Caco-2 (cell line): ENCODE measurements at regions not wholly inside any gene's neighbourhood (a gene's known extent, or its start where the extent isn't known, plus 50 kb on each side); places are given as distances from the start of the nearest gene placed in this dataset.

Experiments used
- BruUV-seq: library from RNA; stranded (reverse); fragments of 400-500 nt; replicated peaks from 2 replicates; lab custom pipeline; 2021; lab: Mats Ljungman, UMichigan
- CTCF ChIA-PET: fragments of 300-600 bp; sonication (Branson Sonifier 250); formaldehyde crosslinking; loops from one replicate; lab custom pipeline; 2022; ENCODE audit warnings: antibody characterized with exemption; lab: Charles Lee
- POLR2A ChIA-PET: fragments of 300-600 bp; sonication (Branson Sonifier 250); formaldehyde crosslinking; loops from one replicate; lab custom pipeline; 2022; ENCODE audit warnings: antibody characterized with exemption; lab: Charles Lee
- DNase-seq, 2 experiments: peaks; one replicate each; pipeline versions ENCODE4 v3.0.0 to v3.0.0-alpha.2; 2020 to 2022
- H3K27me3 ChIP-seq: replicated peaks from 2 replicates; pipeline ENCODE4 v1.6.0; 2011; ENCODE audit warnings: low read length; ENCODE audit not compliant: control insufficient read depth, insufficient read depth
- H3K36me3 ChIP-seq: 2 replicates; pipeline ENCODE4 v1.5.1; 2011; ENCODE audit warnings: low read length; ENCODE audit not compliant: control insufficient read depth, insufficient read depth
- H3K4me1 ChIP-seq: fragments of 250-450 bp; sonication (Bioruptor Pico); 2 replicates; pipeline ENCODE4 v1.5.1; 2020; ENCODE audit warnings: mild to moderate bottlenecking
- H3K4me3 ChIP-seq: 2 replicates; pipeline ENCODE4 v1.5.1; 2011; ENCODE audit warnings: low read depth, mild to moderate bottlenecking, control low read depth, low read length
- H3K9me3 ChIP-seq: fragments of 250-450 bp; sonication (Bioruptor Pico); 2 replicates; pipeline ENCODE4 v1.5.1; 2020; ENCODE audit warnings: mild to moderate bottlenecking, moderate library complexity
- H3K27ac Mint-ChIP-seq: one replicate; pipeline ENCODE4 v1.8.0; 2022; ENCODE audit warnings: mixed read lengths; ENCODE audit not compliant: unreplicated experiment
- H3K27me3 Mint-ChIP-seq: one replicate; pipeline ENCODE4 v1.8.0; 2022; ENCODE audit warnings: mixed read lengths; ENCODE audit not compliant: insufficient read depth, unreplicated experiment
- H3K36me3 Mint-ChIP-seq: one replicate; pipeline ENCODE4 v1.8.0; 2022; ENCODE audit warnings: mild to moderate bottlenecking, mixed read lengths; ENCODE audit not compliant: insufficient read depth, unreplicated experiment
- H3K4me1 Mint-ChIP-seq: one replicate; pipeline ENCODE4 v1.8.0; 2022; ENCODE audit warnings: low read depth, mixed read lengths; ENCODE audit not compliant: unreplicated experiment
- H3K4me3 Mint-ChIP-seq: one replicate; pipeline ENCODE4 v1.8.0; 2022; ENCODE audit warnings: mild to moderate bottlenecking, moderate library complexity, mixed read lengths; ENCODE audit not compliant: unreplicated experiment
- H3K9me3 Mint-ChIP-seq: one replicate; pipeline ENCODE4 v1.8.0; 2022; ENCODE audit warnings: mixed read lengths; ENCODE audit not compliant: unreplicated experiment
- CTCF ChIP-seq, 2 experiments: fragments of 200-600 bp in 1 of 2; IDR thresholded peaks; 1 replicate in 1 of 2; 2 replicates in 1 of 2; pipeline versions ENCODE4 v1.5.1 to v1.8.0; 2011 to 2022; ENCODE audit warnings: antibody characterized with exemption in 1 of 2, control low read depth in 1 of 2, inconsistent platforms in 1 of 2, low read depth in 1 of 2, low read length in 1 of 2, mild to moderate bottlenecking in 1 of 2, moderate library complexity in 1 of 2; ENCODE audit not compliant: insufficient read depth in 1 of 2, severe bottlenecking in 1 of 2, unreplicated experiment in 1 of 2
- intact Hi-C: fragments of 100-400 bp; cut with micrococcal nuclease; formaldehyde crosslinking; loops from one replicate; pipeline ENCODE4 v1.10.0; 2022; ENCODE audit not compliant: unreplicated experiment

- Mint-ChIP-seq H3K27me3 (no peaks in the 10 kb centered on the region), H3K36me3 (no peaks in the 10 kb centered on the region), H3K4me3 (no peak overlapping the region), H3K4me1 (no peaks in the 10 kb centered on the region), H3K27ac (no peak overlapping the region), H3K9me3 (peaks cover 17% of the 10 kb centered on the region)
- intact Hi-C loops: no loop called here
- no peak for DNase-seq
- CTCF ChIA-PET: no interaction called here
- H3K36me3 ChIP-seq: no peaks in the 10 kb centered on the region
- no peaks in the 10 kb centered on the region for H3K27me3 ChIP-seq
- no TSS peak for BruUV-seq
- peaks cover 8% of the 10 kb centered on the region; the same call in 1 of the 2 replicates for H3K9me3 ChIP-seq
- H3K4me1 ChIP-seq: no peaks in the 10 kb centered on the region
- H3K4me3 ChIP-seq: no peak overlapping the region
- POLR2A ChIA-PET: no interaction called here
- TF ChIP-seq CTCF (IDR thresholded peaks at IDR 0.05; ENCODE audit: insufficient read depth in 1 of 2, low read depth in 1 of 2, low read length in 1 of 2, severe bottlenecking in 1 of 2, unreplicated experiment in 1 of 2): no peak
Observed at GRCh38 chr14:87652278-87652677, 340.7 kb downstream of the GALC start.

- Mint-ChIP-seq H3K4me3 (no peak overlapping the region), H3K27me3 (peaks cover 2% of the 10 kb centered on the region), H3K9me3 (peaks cover 17% of the 10 kb centered on the region), H3K27ac (no peak overlapping the region), H3K4me1 (no peaks in the 10 kb centered on the region), H3K36me3 (no peaks in the 10 kb centered on the region)
- no peaks in the 10 kb centered on the region for H3K27me3 ChIP-seq
- BruUV-seq: no TSS peak
- intact Hi-C loops: no loop called here
- no peaks in the 10 kb centered on the region for H3K4me1 ChIP-seq
- no peaks in the 10 kb centered on the region for H3K36me3 ChIP-seq
- POLR2A ChIA-PET: no interaction called here
- H3K4me3 ChIP-seq: no peak overlapping the region
- no peak for TF ChIP-seq CTCF (IDR thresholded peaks at IDR 0.05; ENCODE audit: insufficient read depth in 1 of 2, low read depth in 1 of 2, low read length in 1 of 2, severe bottlenecking in 1 of 2, unreplicated experiment in 1 of 2)
- DNase-seq: no peak
- CTCF ChIA-PET: no interaction called here
- H3K9me3 ChIP-seq: peaks cover 2% of the 10 kb centered on the region; the same call in 1 of the 2 replicates
Observed at GRCh38 chr14:87644689-87645088, 348.3 kb downstream of the GALC start.

DNA sequence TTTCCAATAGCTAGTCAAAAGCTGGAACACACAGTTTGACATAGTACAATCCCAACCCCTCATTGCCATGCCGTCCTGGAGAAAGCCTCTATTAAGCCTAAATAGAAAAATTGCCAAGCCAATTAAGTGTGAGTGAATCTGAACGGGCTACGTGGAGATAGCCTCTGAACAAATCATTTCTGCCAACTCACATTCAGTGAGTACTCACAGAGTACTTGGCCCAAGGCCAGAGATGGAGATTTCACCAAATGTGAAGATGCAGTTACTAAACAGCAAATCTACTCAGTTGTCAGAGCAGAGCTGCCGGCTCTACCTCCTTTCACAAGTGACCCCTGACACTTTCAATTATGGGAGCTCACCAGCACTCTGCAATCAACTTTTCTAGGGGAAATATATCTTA is 350.0 kb downstream of the GALC start:
- intact Hi-C loops: no loop called here
- no peak overlapping the region for H3K4me3 ChIP-seq
- no peak overlapping the region for H3K27ac Mint-ChIP-seq
- DNase-seq: no peak
- no peaks in the 10 kb centered on the region for H3K9me3 ChIP-seq
- H3K36me3 Mint-ChIP-seq: no peaks in the 10 kb centered on the region
- no peaks in the 10 kb centered on the region for H3K4me1 Mint-ChIP-seq
- H3K27me3 Mint-ChIP-seq: peaks cover 3% of the 10 kb centered on the region
- TF ChIP-seq CTCF (IDR thresholded peaks at IDR 0.05; ENCODE audit: insufficient read depth in 1 of 2, low read depth in 1 of 2, low read length in 1 of 2, severe bottlenecking in 1 of 2, unreplicated experiment in 1 of 2): no peak
- no peak overlapping the region for H3K4me3 Mint-ChIP-seq
- H3K27me3 ChIP-seq: no peaks in the 10 kb centered on the region
- H3K4me1 ChIP-seq: no peaks in the 10 kb centered on the region
- no TSS peak for BruUV-seq
- H3K9me3 Mint-ChIP-seq: peaks cover 2% of the 10 kb centered on the region
- ChIA-PET CTCF (no interaction called here), POLR2A (no interaction called here)
- H3K36me3 ChIP-seq: no peaks in the 10 kb centered on the region
